Kidney tubule cell (primary cell): ENCODE measurements at regions not wholly inside any gene's neighbourhood (a gene's known extent, or its start where the extent isn't known, plus 50 kb on each side); places are given as distances from the start of the nearest gene placed in this dataset.

Source experiments
- DNase-seq: peaks from one replicate; pipeline ENCODE4 v3.0.0-alpha.2; 2018; ENCODE audit warnings: low spot score

DNA sequence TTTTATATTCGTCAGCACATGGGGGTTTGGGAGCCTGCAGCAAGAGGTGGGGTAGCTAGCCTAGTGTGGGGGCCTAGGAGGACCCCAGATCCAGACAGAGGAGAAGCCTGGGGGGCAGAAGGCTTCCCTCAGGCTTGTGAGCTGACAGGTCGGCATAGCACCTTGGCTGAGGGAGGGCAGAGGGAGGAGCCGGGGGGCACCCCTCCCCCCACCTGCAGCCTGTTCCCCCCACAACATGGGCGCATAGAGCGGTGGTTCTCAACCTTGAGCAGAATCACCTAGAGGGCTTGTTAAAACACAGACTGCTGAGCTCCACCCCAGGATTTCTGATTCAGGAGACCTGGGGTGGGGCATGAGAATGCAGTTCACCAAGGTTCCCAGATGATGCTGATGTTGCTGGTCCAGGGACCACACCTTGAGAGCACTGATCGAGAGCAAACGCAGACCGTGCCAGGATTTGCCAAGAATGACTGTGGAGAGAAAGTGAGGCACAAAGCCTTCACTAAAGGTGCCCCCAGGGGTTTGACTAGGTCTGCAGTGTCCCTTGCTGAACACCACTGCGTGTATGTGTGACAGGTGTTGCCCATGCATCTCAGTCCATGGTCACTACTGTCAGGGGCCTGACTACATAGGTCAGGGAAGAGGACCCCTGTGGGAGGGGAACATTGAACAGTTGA is 163.3 kb downstream of the MACROH2A1 start:
- DNase-seq: no peak

DNA sequence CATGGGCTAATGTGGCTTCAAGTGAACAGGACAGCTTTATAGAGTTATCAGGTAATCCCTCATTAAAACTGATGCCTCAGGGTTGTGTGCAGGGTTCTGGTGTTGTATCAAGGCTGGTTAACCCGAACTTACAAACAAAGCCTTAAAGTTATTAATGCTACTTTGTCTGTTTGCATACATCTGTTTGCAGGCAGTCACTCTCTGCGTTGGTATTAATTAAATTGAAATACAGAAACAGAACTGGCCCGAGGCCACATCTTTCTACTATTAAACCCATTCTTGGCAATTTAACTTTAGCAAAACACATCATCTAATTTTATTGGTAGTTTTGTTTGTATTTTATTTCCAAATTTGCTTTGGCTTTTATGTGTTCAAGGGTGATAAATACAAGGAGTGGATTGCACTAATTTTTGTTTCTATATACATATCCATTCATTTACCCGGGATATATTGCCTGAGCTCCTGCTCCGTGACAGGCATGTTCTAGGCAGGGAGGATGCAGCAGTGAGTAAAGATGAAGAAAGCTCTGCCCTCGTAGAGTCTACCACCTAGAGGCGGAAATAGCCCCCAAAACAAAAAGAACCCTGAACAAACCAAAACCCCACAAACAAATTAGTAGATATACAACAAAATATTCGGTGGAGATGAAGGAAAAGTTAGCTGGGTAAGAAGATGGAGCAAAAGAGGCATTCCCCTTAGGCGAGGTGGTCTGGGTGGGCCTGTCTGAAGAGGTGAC is 164.2 kb downstream of the MACROH2A1 start:
- DNase-seq: no peak

DNA sequence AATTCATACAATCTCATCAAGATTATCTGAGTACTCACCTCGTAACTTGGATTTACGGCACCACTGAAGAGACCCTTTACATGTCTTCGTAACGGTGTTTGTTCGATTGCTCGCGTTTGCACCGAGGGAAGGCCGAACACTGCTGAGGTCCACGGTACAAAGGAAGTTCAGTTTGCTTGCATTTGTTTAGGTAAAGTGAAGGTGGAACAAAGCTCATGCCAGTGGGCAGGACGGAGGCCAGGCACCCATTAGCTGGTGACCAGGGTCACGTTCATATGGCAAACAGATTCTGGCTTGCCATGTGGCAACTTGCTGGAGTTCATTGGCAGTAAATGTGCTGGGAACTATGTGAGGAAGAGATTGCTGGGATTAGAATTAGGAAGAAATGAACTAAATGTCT is 164.8 kb downstream of the MACROH2A1 start:
- DNase-seq: no peak

DNA sequence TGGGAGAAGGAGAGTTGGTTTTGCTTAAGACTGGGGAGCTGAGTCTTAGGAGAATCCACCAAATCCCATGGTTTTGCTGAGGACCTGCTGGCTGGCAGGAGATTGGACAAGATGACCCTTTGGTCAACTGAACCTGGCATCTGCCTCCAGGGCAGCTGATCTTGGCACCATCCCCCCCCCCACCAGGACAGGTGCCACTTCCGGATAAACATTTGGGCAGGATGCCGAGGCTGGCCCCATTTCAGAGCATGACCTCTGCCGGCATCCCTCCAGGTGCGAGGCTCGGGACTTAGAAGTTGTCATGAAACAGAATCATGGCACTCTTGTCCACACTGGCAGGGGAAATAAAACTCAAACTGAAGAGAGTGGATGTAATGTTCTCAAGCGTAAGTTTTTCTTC is 165.6 kb downstream of the MACROH2A1 start:
- no peak for DNase-seq

DNA sequence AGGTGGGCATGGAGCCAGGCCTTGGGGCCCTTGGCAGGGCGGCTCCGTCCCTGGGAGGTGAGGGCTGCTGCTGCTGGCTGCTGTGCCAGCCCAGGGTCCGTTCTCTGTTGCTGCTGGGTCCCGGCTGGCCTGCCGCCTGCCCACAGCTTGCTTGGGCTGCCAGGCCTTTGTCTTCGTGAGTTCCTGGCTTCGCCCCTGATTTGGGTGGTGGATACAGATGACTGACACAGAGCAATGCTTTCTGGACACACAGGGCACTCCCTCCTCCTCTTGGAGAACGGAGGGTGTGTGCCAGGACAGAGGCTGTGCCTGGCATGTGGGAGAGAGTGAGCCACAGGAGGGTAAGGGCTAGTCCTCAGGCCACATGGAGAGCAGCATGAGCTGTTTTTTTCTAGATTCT is 166.1 kb downstream of the MACROH2A1 start:
- peak; percentile 46 for DNase-seq

DNA sequence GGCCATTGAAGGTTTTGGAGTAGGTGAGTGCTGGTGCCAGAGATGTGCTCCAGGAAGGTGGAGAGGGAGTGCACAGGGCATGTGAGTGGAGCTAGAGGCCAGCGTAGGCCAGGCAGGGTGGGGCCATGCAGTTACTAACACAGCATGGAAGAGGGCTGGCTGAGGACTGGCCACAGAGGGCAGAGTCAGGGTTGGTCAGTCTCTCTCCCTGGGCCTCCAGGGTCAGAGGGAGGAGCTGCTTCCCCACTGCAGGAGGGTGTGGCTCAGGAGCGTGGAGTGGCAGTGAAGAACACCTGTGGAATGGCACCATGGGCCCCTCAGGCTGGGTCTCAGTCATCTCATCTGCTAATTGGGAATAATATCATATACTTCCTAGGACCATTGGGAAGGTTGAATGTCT is 167.7 kb downstream of the MACROH2A1 start:
- DNase-seq: no peak

DNA sequence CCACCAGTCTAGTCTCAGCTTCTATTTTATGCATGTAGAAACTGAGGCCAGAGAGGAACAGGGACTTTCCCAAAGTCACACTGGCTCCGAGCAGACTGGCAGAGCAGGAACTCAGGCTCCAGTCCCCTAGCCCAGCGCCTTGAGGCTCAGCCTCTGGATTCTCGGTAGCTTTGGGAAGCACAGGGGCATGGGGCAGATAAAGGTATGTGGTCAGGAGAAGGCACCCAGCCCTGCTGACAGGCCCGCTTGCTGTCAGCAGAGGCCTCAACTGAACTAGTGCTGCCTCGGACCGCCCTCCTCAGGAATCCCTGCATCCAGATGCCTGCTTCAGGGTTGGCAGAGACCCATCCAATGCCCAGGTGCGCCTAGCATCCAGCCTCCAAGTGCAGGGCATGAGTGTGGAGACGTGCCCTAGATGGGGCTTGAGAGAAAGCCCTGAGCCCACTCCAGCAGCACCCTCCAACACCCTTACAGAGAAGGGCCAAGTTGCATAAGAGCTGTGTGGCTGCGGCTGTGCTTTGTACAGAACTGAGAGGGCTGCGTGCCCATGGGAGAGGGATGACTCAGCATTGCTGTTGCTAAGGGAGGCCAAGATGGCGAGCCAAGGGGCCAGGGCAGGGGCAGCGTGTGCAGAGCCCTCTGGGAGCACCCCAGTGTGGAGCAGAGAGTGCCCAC is 168.6 kb downstream of the MACROH2A1 start:
- DNase-seq: no peak

DNA sequence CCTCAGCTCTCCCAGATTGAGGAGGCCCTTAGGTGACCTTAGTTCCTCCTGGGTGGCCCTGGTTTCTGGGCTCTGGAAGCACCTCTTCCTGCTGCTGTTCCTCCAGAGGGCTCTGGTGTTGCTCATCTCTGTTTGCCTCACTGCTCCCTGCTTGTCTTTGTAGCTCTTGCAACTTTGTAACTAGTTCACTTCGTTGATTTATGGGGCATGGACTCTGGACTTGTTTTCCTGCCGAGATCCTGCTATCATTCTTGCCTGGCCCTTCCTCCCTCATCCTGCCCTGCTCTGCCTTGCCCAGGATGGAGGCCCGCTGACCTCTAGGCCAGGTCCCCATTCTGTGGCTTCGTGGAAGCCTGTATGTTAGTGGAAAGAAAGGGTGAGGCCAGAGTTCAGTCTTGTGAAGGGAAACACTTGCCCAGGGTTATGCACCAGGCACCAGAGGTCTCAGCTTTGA is 169.3 kb downstream of the MACROH2A1 start:
- no peak for DNase-seq

DNA sequence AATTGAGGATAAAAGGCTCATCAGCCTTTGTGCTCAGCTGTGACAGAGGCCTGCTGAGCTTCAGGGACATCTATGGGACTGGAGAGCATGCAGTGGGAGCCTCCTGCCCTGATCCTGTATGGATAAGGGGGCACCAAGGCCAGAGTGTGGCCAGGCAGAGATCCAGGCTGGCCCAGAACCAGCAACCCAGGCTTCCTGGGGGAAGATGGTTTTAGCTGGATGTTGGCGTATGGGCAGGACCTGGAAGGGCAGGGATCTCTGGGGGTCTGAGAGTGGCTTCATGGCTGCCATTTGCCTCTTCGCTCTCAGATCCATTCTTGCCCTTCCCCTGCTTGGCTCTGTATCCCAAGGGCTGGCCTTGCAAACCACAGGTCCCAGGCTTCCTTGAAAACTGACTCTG is 169.9 kb downstream of the MACROH2A1 start:
- DNase-seq: no peak

DNA sequence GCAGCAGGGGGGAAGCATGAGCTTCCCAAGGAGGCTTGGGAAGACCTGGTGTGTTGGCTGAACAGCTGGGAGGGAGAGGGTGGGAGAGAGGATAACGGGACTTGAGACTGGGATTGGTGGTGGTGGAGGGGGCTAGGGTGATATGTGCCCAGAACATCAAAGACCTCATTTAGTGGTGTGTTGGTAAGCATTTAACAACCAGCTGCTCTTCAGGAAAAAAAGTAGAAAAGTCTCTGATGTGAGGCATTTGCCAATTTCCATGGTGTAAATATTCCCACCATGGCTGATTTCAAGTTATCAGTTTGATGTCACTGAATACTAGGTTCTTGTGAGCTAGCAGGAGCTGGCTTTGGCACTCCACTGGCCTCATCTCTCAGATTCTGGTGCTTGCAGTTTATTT is 170.8 kb downstream of the MACROH2A1 start:
- DNase-seq: no peak

DNA sequence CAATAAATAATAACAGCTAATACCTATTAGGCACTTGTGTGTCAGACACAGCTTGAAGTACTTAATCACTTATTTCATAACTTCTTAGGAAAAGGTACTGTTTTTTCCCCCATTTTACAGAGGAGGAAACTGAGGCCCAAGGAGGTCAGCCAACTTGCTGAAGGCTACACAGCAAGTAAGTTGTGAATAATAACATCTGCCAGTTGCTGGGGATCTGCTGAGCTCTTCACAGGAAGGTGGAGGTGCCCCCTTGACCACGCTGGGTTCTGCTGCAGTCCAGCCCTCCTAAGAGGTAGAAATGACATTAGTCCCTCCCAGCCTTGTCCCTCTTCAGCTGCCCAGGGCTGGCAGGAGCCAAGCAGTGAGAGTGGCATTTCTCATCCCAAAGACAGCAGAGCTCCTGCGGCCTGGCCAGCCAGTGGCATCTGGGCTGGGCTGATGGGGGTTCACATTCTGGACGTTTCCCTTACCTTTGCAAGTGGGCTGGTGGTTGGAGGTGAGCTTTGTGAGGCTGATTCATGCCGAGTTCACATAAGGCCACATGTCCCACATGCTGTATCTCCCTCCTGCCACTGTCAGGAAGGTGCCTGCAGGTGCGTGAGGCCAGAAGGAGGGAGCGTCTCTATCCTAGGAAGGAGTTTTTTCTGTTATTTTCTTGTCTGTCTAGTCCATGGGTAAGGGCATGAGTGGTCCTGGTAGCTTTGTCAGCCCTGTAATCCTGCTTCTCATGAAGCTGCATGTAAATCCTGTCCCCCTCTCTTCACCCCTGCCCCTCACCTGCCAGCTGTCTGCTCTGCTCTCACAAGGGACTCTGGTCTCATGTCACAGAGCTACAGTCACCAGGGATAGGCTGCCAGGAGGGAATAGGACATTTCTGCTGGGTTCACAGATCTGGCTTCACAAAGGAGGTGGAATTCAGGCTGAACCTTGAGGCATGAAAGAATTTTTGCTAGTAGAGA is 171.7 kb downstream of the MACROH2A1 start:
- DNase-seq: no peak

DNA sequence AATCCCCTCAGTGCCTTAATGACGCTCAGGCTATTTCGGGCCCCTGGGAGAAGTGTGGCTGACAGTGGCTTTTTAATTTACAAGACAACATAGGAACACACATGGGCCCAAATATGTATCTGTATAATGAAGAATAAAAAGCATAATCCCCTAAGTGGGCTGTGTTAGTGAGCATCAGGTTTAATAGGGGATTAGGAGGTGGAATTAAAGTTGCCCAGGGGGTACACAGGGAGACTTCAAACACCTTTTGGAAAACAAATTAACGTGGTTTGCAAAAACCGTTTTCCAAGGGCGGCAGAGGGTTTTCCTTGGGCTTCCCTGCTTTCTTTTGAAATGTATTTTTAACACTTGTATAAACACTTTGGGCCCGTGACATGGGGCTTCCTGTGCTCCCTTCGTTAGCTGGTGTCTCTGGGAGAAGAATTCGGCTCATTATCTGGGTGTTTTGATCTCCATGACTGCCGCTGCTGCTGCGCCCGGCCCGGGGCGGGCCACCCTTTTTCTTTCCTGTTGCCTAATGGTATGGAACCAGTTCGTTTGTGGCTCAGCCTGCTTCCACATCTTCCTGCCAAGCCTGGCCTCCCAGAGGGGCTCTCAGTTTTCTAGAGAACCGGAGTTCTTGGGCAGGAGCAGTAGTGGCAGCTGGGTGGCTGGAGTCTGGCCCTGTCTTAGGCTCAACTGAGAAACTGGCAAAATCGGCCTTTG is 173.0 kb downstream of the MACROH2A1 start:
- no peak for DNase-seq

DNA sequence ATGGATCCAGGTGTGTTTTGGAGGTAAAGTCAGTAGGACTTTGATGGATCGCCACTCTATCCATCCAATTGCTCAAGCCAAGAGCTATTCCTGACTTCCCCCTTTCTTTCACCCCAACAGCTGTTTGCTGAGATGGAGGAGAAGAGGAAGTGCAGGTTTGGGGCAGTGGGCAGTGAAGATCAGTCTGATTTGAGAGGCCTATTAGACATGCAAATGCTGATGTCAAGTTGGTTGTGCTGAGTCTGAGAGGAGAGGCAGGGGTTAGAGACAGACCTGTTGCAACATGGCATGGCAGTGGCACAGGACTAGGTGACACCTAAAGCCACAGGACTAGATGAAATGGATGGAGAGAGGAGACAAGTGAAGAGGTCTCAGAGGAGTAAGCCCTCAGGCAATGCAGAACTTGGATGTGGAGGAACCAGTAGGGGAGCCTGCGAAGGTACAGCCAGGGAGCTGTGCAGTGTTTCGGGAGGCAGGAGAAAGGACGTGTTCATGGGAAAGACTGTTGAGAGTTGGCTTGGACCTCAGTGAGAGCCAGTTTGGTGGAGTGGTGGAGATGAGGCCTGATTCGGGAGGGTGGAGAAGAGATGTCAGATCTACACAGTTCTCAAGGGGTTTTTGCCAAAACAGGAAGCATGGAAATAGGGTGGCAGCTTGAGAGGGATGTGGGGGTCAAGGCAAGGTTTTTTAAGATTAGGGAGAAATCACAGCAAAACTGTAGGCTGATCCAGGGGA is 175.0 kb downstream of the MACROH2A1 start:
- no peak for DNase-seq

DNA sequence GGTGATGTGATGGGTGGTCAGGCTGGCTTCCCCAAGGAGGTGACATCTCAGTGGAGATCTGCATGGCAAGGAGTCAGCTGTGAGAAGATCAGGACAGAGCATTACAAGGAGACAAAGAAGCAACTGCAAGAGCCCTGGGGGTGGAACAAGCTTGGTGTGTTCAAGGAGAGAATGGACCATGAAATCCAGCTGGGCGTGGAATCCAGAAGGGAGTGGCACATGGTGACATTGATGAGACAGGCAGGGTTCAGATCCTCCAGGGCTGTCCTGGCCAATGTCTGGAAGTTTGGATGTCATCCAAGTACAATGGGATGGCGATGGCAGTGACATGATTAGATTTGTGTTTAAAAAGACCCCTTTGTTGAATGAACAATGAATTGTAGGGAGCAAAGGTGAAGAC is 175.6 kb downstream of the MACROH2A1 start:
- no peak for DNase-seq

DNA sequence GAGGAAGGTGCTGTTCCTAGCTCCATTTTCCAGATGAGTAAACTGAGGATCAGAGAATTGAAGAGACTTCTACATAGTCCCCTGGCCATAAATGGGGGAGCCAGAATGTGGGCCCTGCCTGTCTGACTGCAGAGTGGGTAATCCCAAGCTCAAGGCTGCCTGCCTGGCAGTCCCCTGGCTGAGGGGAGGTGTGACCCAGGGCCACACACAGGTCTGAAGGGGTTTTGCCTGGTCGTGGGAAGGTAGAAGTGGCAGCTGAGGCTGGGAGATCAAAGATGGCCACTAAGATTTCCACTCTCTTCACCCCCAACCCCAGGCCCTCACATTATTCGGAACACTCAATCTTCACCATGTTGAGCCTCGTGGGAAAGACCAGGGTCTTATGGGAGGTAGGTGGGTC is 176.3 kb downstream of the MACROH2A1 start:
- DNase-seq: no peak

DNA sequence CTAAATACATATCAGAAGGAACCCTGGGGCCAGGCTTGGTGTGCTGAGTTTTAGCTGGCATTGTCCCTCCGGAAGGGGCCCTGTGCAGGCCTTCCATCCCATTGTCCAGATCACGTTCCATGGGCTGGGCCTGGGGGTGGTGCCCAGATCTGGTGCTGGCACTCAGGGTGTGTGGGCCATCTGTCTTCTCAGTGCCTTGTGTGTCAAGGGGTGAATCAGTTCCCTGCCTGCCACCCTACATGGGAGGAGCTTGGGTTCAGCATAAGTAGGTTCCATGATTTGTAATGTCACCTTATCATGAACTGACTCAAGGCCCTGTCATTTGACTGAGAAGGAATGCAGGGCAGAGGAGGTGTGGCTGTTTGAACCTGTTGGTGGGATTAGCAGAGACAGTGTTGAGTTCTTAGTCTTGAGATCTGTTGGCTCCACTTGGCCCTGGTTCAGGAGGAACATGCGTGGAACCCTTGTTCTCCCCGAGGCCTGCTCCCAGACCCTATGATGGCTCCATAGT is 176.8 kb downstream of the MACROH2A1 start:
- peak; percentile 67 for DNase-seq

DNA sequence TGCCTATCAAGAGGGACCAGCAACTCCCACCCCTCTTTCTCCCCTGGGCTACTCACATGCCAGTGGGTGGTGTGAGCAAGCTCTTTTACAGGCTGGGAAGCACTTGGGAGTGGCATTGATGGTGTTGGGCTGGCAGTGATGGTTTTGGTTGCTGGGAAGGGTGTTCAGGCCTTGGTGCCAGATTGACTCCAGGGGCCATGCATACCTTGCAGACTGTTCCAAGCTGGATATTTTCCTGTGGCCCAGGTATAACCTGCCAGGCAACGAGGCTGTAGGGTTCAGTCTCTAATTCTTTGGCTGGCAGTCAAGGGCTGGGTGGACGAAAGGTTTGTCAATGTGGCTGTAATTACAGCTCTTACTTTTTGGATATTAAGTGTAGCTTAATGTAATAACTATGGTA is 177.3 kb downstream of the MACROH2A1 start:
- DNase-seq: no peak

DNA sequence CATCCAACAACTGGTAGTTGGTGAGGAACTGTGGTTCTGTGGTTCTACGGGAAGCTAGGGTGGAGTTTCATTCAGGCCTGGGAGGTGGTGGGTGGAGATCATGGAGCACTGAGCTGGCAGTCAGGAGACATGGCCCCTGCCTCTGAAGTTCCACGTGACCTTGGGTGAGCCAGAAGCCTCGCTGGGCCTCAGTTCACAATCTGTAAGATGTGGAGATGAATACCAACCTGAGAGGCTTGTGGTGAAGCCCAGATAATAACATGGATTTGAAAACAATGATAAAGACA is 177.9 kb downstream of the MACROH2A1 start:
- DNase-seq: no peak

DNA sequence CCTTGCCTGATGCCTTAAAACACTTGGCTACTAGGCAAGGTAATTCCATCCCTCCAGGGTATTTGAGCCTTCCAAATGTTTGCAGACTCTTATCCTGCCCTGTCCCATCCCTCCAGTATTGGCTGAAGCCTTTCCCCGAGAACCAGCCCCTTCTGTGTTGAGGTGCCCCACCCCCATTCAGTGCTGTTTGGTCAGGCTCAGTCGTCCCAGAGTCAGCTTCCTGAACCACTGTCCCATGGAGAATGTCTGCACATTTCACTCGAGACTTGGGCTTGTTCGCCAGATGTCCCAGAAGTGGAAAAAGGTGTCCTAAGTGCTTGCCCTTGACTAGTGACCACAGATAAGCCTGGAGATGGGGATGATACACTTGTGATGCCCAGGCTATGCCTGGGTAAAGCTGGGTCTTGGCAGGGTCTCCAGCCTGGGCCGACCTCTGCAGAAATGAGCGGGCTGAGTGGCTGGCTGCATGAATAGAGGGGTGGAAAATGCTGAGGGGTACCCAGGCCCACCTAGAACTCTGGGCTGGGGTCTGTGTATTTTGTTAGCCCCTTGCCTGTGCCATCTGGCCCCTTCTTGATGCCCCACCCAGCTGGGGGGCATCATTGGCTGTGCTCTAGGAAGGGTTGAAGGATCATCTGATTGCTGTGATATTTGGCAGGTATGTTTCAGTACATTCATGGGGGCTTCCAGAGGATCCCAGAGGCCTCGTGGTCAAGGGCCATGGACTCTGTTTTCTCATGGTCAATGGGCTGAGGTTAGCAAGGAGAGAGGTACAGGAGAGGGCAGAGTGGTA is 178.4 kb downstream of the MACROH2A1 start:
- no peak for DNase-seq

DNA sequence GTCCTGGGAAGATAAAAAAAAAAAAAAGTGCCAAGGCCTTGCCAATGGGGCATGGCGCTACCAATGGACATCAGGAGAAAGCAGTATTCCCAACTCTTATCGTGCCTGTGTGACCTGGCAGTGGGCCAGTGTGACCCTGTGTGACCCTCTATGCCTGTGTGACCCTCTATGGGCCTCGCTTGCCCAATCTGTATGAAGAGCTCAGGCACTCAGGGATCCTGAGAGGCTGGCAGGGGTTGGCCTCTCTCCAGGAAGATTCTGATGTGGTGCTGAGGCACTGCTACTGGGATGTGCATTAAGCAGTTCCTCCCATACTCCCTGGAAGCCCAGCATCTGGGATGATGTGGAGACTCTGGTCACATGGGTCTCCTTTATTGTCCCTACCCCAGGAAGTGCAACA is 179.2 kb downstream of the MACROH2A1 start:
- no peak for DNase-seq
